Inflammatory macrophage (primary cell): ENCODE measurements at regions not wholly inside any gene's neighbourhood (a gene's known extent, or its start where the extent isn't known, plus 50 kb on each side); places are given as distances from the start of the nearest gene placed in this dataset.
A peak's percentile ranks its signal among the peaks of the same experiment; 100 is the strongest.
"Not testable (repeated sequence)": the region's sequence is repeated elsewhere in the genome, so short reads cannot be mapped to it uniquely, and the experiment has no call there.

ENCODE experiments used
- DNase-seq, 2 donors: peaks; one replicate each; pipeline ENCODE4 v3.0.0-alpha.2; 2020 to 2022

GRCh38 chr6:140209775-140210174 is 835.3 kb upstream of the CITED2 start:
- no peak for DNase-seq

GRCh38 chr6:140208286-140208685 is 833.8 kb upstream of the CITED2 start:
- DNase-seq = no peak

GRCh38 chr6:140205795-140206593 is 831.5 kb upstream of the CITED2 start:
- DNase-seq = no peak

- no peak for DNase-seq
Observed at GRCh38 chr6:140204154-140204553, 829.7 kb upstream of the CITED2 start.

- no peak for DNase-seq
Observed at GRCh38 chr6:140203661-140204147, 829.3 kb upstream of the CITED2 start.

- DNase-seq = no peak
Observed at GRCh38 chr6:140202964-140203515, 828.6 kb upstream of the CITED2 start.

- no peak for DNase-seq
Observed at GRCh38 chr6:140201787-140202458, 827.5 kb upstream of the CITED2 start.

- no peak for DNase-seq
Observed at GRCh38 chr6:140193269-140193668, 818.8 kb upstream of the CITED2 start.

- DNase-seq = no peak
Observed at GRCh38 chr6:140192018-140192417, 817.6 kb upstream of the CITED2 start.

GRCh38 chr6:140189263-140189662 is 814.8 kb upstream of the CITED2 start:
- DNase-seq = not testable (repeated sequence)

GRCh38 chr6:140185991-140186390 is 811.5 kb upstream of the CITED2 start:
- DNase-seq = no peak

- no peak for DNase-seq
Observed at GRCh38 chr6:140183881-140184280, 809.4 kb upstream of the CITED2 start.

GRCh38 chr6:140182821-140183220 is 808.4 kb upstream of the CITED2 start:
- DNase-seq = no peak

GRCh38 chr6:140181876-140182275 is 807.4 kb upstream of the CITED2 start:
- no peak for DNase-seq

- DNase-seq = no peak
Observed at GRCh38 chr6:140180306-140180705, 805.9 kb upstream of the CITED2 start.

GRCh38 chr6:140178935-140179334 is 804.5 kb upstream of the CITED2 start:
- no peak for DNase-seq

- no peak for DNase-seq
Observed at GRCh38 chr6:140178520-140178919, 804.1 kb upstream of the CITED2 start.

GRCh38 chr6:140176306-140176705 is 801.9 kb upstream of the CITED2 start:
- DNase-seq = no peak

GRCh38 chr6:140175486-140175885 is 801.0 kb upstream of the CITED2 start:
- DNase-seq = no peak

GRCh38 chr6:140174524-140174923 is 800.1 kb upstream of the CITED2 start:
- peak in 1 of 2 donors; percentile 6 for DNase-seq

GRCh38 chr6:140168365-140168764 is 793.9 kb upstream of the CITED2 start:
- no peak for DNase-seq

- DNase-seq = no peak
Observed at GRCh38 chr6:140160909-140161308, 786.5 kb upstream of the CITED2 start.

GRCh38 chr6:140160494-140160893 is 786.0 kb upstream of the CITED2 start:
- no peak for DNase-seq

- DNase-seq = no peak
Observed at GRCh38 chr6:140156131-140156530, 781.7 kb upstream of the CITED2 start.
